ACC112 (cell line): ENCODE measurements at regions not wholly inside any gene's neighbourhood (a gene's known extent, or its start where the extent isn't known, plus 50 kb on each side); places are given as distances from the start of the nearest gene placed in this dataset.

Source experiments
- H2AFZ ChIP-seq: fragments of 200-600 bp; sonication (generic); one replicate; pipeline ENCODE4 v1.6.0; 2017; ENCODE audit warnings: antibody characterized with exemption, low read length; ENCODE audit not compliant: unreplicated experiment
- H3K27ac ChIP-seq: fragments of 200-600 bp; sonication (generic); 2 replicates; pipeline ENCODE4 v1.5.1; 2014; ENCODE audit warnings: low read depth, mild to moderate bottlenecking, antibody characterized with exemption, low read length, moderate library complexity
- H3K27me3 ChIP-seq: fragments of 200-600 bp; sonication (generic); 2 replicates; pipeline ENCODE4 v1.6.1; 2014; ENCODE audit warnings: mild to moderate bottlenecking, antibody characterized with exemption, low read length, moderate library complexity, mixed read lengths; ENCODE audit not compliant: insufficient read depth
- H3K36me3 ChIP-seq: fragments of 200-600 bp; sonication (generic); 2 replicates; pipeline ENCODE4 v1.6.1; 2016; ENCODE audit warnings: mild to moderate bottlenecking, antibody characterized with exemption, low read length, moderate library complexity, mixed read lengths; ENCODE audit not compliant: insufficient read depth
- H3K4me1 ChIP-seq: fragments of 200-600 bp; sonication (generic); one replicate; pipeline ENCODE4 v1.6.1; 2016; ENCODE audit warnings: low read length, mixed read lengths; ENCODE audit not compliant: insufficient read depth, unreplicated experiment, control insufficient read depth
- H3K4me3 ChIP-seq: fragments of 200-600 bp; sonication (generic); 2 replicates; pipeline ENCODE4 v1.5.1; 2014; ENCODE audit warnings: mild to moderate bottlenecking, low read depth, low read length
- H3K79me2 ChIP-seq: fragments of 200-600 bp; sonication (generic); one replicate; pipeline ENCODE4 v1.6.0; 2016; ENCODE audit warnings: low read length; ENCODE audit not compliant: control insufficient read depth, unreplicated experiment, insufficient read depth

GRCh38 chr13:91278888-91279287 is 68.6 kb upstream of the MIR17HG start:
- no peak overlapping the region for H3K4me3 ChIP-seq
- no peak overlapping the region for H2AFZ ChIP-seq

GRCh38 chr13:91280801-91281200 is 66.7 kb upstream of the MIR17HG start:
- no peaks in the 10 kb centered on the region for H3K79me2 ChIP-seq
- H3K4me1 ChIP-seq = no peaks in the 10 kb centered on the region
- H3K36me3 ChIP-seq = no peaks in the 10 kb centered on the region
- no peaks in the 10 kb centered on the region for H3K27me3 ChIP-seq
- no peak overlapping the region for H3K4me3 ChIP-seq
- H2AFZ ChIP-seq = no peak overlapping the region
- no peak overlapping the region for H3K27ac ChIP-seq

More at GRCh38 chr13:91278888-91279287, 68.6 kb upstream of the MIR17HG start:
- Histone ChIP-seq H3K36me3 (no peaks in the 10 kb centered on the region), H3K27me3 (no peaks in the 10 kb centered on the region), H3K27ac (no peak overlapping the region), H3K79me2 (no peaks in the 10 kb centered on the region), H3K4me1 (no peaks in the 10 kb centered on the region)

- no peak overlapping the region for H3K4me3 ChIP-seq
- H3K79me2 ChIP-seq = no peaks in the 10 kb centered on the region
- H3K27me3 ChIP-seq = 0 out of 2 replicates have a peak, but pooled peaks cover 3% of the 10 kb centered on the region
- H3K4me1 ChIP-seq = no peaks in the 10 kb centered on the region
- no peaks in the 10 kb centered on the region for H3K36me3 ChIP-seq
- no peak overlapping the region for H2AFZ ChIP-seq
- no peak overlapping the region for H3K27ac ChIP-seq
Observed at GRCh38 chr13:91284335-91284734, 63.2 kb upstream of the MIR17HG start.

- no peak overlapping the region for H3K27ac ChIP-seq
- no peak overlapping the region for H3K4me3 ChIP-seq
- H3K36me3 ChIP-seq = no peaks in the 10 kb centered on the region
- no peaks in the 10 kb centered on the region for H3K79me2 ChIP-seq
- no peaks in the 10 kb centered on the region for H3K4me1 ChIP-seq
- 0 out of 2 replicates have a peak, but pooled peaks cover 3% of the 10 kb centered on the region for H3K27me3 ChIP-seq
- H2AFZ ChIP-seq = no peak overlapping the region
Observed at GRCh38 chr13:91286317-91286716, 61.2 kb upstream of the MIR17HG start.

- Histone ChIP-seq H3K4me3 (no peak overlapping the region), H3K36me3 (no peaks in the 10 kb centered on the region), H2AFZ (no peak overlapping the region), H3K4me1 (no peaks in the 10 kb centered on the region), H3K79me2 (no peaks in the 10 kb centered on the region), H3K27ac (no peak overlapping the region), H3K27me3 (peaks cover 22% of the 10 kb centered on the region; the same call in 1 of the 2 replicates)
Observed at GRCh38 chr13:91291078-91291477, 56.4 kb upstream of the MIR17HG start.

GRCh38 chr13:91292630-91293221 is 54.8 kb upstream of the MIR17HG start:
- H2AFZ ChIP-seq = no peak overlapping the region
- no peaks in the 10 kb centered on the region for H3K36me3 ChIP-seq
- no peaks in the 10 kb centered on the region for H3K79me2 ChIP-seq
- no peaks in the 10 kb centered on the region for H3K4me1 ChIP-seq
- H3K27me3 ChIP-seq = peaks cover 20% of the 10 kb centered on the region; the same call in 1 of the 2 replicates
- no peak overlapping the region for H3K4me3 ChIP-seq
- H3K27ac ChIP-seq = no peak overlapping the region

- Histone ChIP-seq H2AFZ (no peak overlapping the region), H3K27me3 (peaks cover 24% of the 10 kb centered on the region; the same call in 1 of the 2 replicates), H3K4me1 (no peaks in the 10 kb centered on the region), H3K4me3 (no peak overlapping the region), H3K27ac (no peak overlapping the region), H3K36me3 (no peaks in the 10 kb centered on the region), H3K79me2 (no peaks in the 10 kb centered on the region)
Observed at GRCh38 chr13:91295712-91296410, 51.6 kb upstream of the MIR17HG start.

GRCh38 chr13:91297503-91297902 is 50.0 kb upstream of the MIR17HG start:
- H3K79me2 ChIP-seq = no peaks in the 10 kb centered on the region
- H2AFZ ChIP-seq = no peak overlapping the region

More at GRCh38 chr13:91297503-91297902, 50.0 kb upstream of the MIR17HG start:
- Histone ChIP-seq H3K4me1 (no peaks in the 10 kb centered on the region), H3K27me3 (peaks cover 24% of the 10 kb centered on the region; the same call in 1 of the 2 replicates), H3K36me3 (no peaks in the 10 kb centered on the region), H3K4me3 (no peak overlapping the region), H3K27ac (no peak overlapping the region)
